OCI-LY7 (cell line): ENCODE measurements at regions not wholly inside any gene's neighbourhood (a gene's known extent, or its start where the extent isn't known, plus 50 kb on each side); places are given as distances from the start of the nearest gene placed in this dataset.

Source experiments
- CTCF ChIP-seq: fragments of 200-600 bp; sonication (generic); conservative IDR thresholded peaks from 2 replicates; pipeline ENCODE4 v1.5.1; 2014; ENCODE audit warnings: mild to moderate bottlenecking, antibody characterized with exemption, low read length, moderate library complexity, mixed read lengths
- EZH2phosphoT487 ChIP-seq: fragments of 200-600 bp; sonication (generic); IDR thresholded peaks from 2 replicates; pipeline ENCODE4 v1.6.1; 2018; ENCODE audit warnings: low read depth, borderline replicate concordance, mild to moderate bottlenecking, mixed run types, antibody characterized with exemption, low read length, moderate library complexity, mixed read lengths

DNA sequence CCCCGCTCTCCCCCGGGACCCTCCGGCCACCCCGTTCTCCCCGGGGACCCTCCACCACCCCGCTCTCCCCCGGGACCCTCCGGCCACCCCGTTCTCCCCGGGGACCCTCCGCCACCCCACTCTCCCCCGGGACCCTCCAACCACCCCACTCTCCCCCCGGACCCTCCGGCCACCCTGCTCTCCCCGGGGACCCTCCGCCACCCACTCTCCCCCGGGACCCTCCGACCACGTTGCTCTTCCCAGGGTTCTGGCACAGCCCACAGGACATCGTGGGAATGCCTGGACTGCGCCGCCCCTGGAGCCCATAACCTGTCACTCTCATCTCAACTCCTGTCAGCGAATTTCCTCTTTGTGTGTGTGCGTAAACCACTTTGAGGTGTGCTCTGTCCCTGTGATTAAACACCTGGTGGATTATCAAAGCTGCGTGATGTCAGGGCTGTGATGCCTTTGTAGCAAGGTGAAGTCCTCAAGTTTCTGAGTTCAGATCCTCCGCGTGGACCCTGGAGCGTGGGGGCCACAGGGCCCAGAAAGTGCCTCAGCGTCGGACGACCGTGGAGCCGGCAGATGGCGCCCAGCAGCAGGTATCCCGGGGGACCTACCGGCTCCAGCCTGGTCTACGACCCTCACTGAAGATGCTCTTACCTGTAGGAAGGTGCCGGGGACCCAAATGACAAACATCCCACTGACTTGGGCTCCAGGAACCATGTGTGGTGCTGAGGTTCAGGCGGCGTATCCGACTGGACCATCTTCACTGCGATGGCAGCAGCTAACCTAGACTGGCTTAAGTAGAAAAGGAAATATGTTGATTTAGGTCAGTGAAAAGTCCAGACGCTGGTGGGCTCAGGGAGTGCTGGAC is 63.2 kb upstream of the GALNT9 start:
- TF ChIP-seq EZH2phosphoT487 (no peak), CTCF (no peak)
